ENCODE measurements at regions not wholly inside any gene's neighbourhood (a gene's known extent, or its start where the extent isn't known, plus 50 kb on each side); places are given as distances from the start of the nearest gene placed in this dataset.

DNA sequence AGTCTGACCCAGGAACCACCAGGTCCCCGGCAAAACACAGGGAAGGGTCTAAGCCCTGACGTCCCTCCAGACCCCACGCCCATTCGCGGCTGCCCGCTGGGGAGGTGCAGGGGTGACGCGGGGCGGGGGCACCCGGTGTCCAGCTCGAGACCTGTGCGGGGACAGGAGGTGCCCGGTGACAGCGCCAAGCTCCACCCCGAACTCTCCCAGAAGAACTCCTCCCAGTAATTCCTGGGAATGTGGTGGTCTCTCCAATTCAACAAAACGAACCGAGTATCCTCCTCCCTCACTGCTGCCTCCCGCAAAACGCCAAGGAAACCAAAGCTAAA, 164.1 kb upstream of the PDE10A start:
- intact Hi-C loops (cut with DNase I): no loop called here
- H3K27ac ChIP-seq: no peak overlapping the region

GRCh38 chr6:165826487-165827189, 163.6 kb upstream of the PDE10A start:
- Histone ChIP-seq H3K4me1 (no peaks in the 10 kb centered on the region), H3K9me3 (no peaks in the 10 kb centered on the region), H3K27me3 (no peaks in the 10 kb centered on the region), H3K4me3 (no peak overlapping the region), H3K27ac (no peak overlapping the region), H3K9ac (ENCODE audit: low read depth in 2 of 2, low read length in 2 of 2) (no peak overlapping the region), H3K36me3 (no peaks in the 10 kb centered on the region)
- DNase-seq: no peak
- TF ChIP-seq CTCF (IDR thresholded peaks at IDR 0.05): no peak
- intact Hi-C loops (cut with DNase I): no loop called here

More for the DNA sequence above, 164.1 kb upstream of the PDE10A start:
- no peak for DNase-seq
- H3K27me3 ChIP-seq: no peaks in the 10 kb centered on the region
- no peaks in the 10 kb centered on the region for H3K4me1 ChIP-seq
- no peak overlapping the region for H3K4me3 ChIP-seq
- TF ChIP-seq CTCF (IDR thresholded peaks at IDR 0.05): no peak
- H3K9me3 ChIP-seq: no peaks in the 10 kb centered on the region
- no peaks in the 10 kb centered on the region for H3K36me3 ChIP-seq
- H3K9ac ChIP-seq (ENCODE audit: low read depth in 2 of 2, low read length in 2 of 2): no peak overlapping the region

- Histone ChIP-seq H3K4me1 (no peaks in the 10 kb centered on the region), H3K9me3 (no peaks in the 10 kb centered on the region), H3K36me3 (no peaks in the 10 kb centered on the region), H3K4me3 (no peak overlapping the region), H3K27ac (no peak overlapping the region), H3K9ac (ENCODE audit: low read depth in 2 of 2, low read length in 2 of 2) (no peak overlapping the region), H3K27me3 (no peaks in the 10 kb centered on the region)
- no peak for TF ChIP-seq CTCF (IDR thresholded peaks at IDR 0.05)
- DNase-seq: no peak
- intact Hi-C loops (cut with DNase I): no loop called here
Measured at GRCh38 chr6:165825256-165825815, 162.3 kb upstream of the PDE10A start.

DNA sequence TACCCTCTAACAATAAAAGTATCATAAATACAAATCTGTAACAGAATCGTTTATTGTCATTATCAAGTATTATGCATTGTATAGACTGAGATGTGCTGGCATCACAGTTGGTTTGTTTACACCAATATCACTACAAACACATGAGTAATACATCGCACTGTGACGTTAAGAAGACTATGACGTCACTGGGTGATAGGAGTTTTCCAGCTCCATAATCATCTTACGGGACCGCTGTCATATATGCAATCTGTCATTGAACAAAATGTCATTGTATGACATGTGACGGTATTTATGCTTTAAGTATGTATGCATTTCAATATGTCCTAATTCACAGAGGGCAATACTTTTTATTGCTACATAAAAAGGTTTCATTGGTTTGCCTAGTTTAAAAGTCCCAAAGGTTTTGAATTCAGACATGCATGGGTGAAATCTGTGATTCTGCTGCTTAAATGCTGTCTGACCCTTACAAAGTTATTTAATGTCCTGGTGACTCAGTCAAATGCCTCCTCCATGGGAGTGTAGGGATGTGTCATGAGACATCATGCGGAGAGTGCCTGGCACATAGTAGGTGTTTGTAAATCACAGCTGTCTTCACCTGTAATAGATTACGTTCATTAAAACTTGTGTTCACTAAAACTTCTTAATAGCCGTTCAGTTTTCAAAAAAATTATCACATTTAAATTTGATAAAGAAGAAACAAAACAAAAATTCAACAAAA, 160.7 kb upstream of the PDE10A start:
- no peak overlapping the region for H3K27ac ChIP-seq
- H3K4me1 ChIP-seq: no peaks in the 10 kb centered on the region
- no peaks in the 10 kb centered on the region for H3K27me3 ChIP-seq
- H3K9ac ChIP-seq (ENCODE audit: low read depth in 2 of 2, low read length in 2 of 2): no peak overlapping the region
- H3K36me3 ChIP-seq: no peaks in the 10 kb centered on the region
- TF ChIP-seq CTCF (IDR thresholded peaks at IDR 0.05): no peak
- no peak overlapping the region for H3K4me3 ChIP-seq
- H3K9me3 ChIP-seq: no peaks in the 10 kb centered on the region
- DNase-seq: no peak
- intact Hi-C loops (cut with DNase I): no loop called here

GRCh38 chr6:165822501-165822900, 159.5 kb upstream of the PDE10A start:
- TF ChIP-seq CTCF (IDR thresholded peaks at IDR 0.05): no peak
- H3K4me3 ChIP-seq: no peak overlapping the region
- intact Hi-C loops (cut with DNase I): no loop called here

More at GRCh38 chr6:165822501-165822900, 159.5 kb upstream of the PDE10A start:
- H3K27ac ChIP-seq: no peak overlapping the region
- H3K4me1 ChIP-seq: no peaks in the 10 kb centered on the region
- no peaks in the 10 kb centered on the region for H3K27me3 ChIP-seq
- H3K9ac ChIP-seq (ENCODE audit: low read depth in 2 of 2, low read length in 2 of 2): no peak overlapping the region
- H3K36me3 ChIP-seq: no peaks in the 10 kb centered on the region
- no peak for DNase-seq
- H3K9me3 ChIP-seq: no peaks in the 10 kb centered on the region

Data from colonic mucosa (tissue), 4 donors.